Mammary epithelial cell (primary cell): ENCODE measurements at regions not wholly inside any gene's neighbourhood (a gene's known extent, or its start where the extent isn't known, plus 50 kb on each side); places are given as distances from the start of the nearest gene placed in this dataset.

Experiments used
- EZH2 ChIP-seq: IDR thresholded peaks from 2 replicates; pipeline ENCODE4 v1.6.1; 2012; ENCODE audit warnings: low read length, inconsistent platforms, borderline replicate concordance
- TF ChIP-seq, protein P1 (sequence below), 2 donors: IDR thresholded peaks in 1 of 2; conservative IDR thresholded peaks in 1 of 2; 2 replicates each; pipeline ENCODE4 v1.5.1; 2011 to 2012; ENCODE audit warnings: inconsistent platforms in 2 of 2, low read length in 2 of 2, mild to moderate bottlenecking in 2 of 2, control low read depth in 1 of 2, low read depth in 1 of 2; ENCODE audit not compliant: insufficient read depth in 1 of 2; ENCODE audit errors: extremely low read depth in 1 of 2

GRCh38 chr2:72010647-72011369 is 136.9 kb downstream of the CYP26B1 start:
- TF ChIP-seq, protein P1, sequence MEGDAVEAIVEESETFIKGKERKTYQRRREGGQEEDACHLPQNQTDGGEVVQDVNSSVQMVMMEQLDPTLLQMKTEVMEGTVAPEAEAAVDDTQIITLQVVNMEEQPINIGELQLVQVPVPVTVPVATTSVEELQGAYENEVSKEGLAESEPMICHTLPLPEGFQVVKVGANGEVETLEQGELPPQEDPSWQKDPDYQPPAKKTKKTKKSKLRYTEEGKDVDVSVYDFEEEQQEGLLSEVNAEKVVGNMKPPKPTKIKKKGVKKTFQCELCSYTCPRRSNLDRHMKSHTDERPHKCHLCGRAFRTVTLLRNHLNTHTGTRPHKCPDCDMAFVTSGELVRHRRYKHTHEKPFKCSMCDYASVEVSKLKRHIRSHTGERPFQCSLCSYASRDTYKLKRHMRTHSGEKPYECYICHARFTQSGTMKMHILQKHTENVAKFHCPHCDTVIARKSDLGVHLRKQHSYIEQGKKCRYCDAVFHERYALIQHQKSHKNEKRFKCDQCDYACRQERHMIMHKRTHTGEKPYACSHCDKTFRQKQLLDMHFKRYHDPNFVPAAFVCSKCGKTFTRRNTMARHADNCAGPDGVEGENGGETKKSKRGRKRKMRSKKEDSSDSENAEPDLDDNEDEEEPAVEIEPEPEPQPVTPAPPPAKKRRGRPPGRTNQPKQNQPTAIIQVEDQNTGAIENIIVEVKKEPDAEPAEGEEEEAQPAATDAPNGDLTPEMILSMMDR (conservative IDR thresholded peaks at IDR 0.05 in 1 of 2, IDR thresholded peaks at IDR 0.05 in 1 of 2; ENCODE audit: extremely low read depth in 1 of 2, insufficient read depth in 1 of 2, low read depth in 1 of 2, low read length in 2 of 2) = no peak
- TF ChIP-seq EZH2 = no peak
